ENCODE measurements at regions not wholly inside any gene's neighbourhood (a gene's known extent, or its start where the extent isn't known, plus 50 kb on each side); places are given as distances from the start of the nearest gene placed in this dataset.

GRCh38 chr5:173709145-173709544, 92.7 kb upstream of the BOD1 start:
- DNase-seq = no peak
- no peaks in the 10 kb centered on the region for H3K36me3 ChIP-seq
- TF ChIP-seq CTCF (IDR thresholded peaks at IDR 0.05) = no peak
- ATAC-seq = no peak
- intact Hi-C loops (cut with DNase I) = no loop called here
- WGBS, 2 donors = 94 to 99% methylated on average over 3 of the region's 3 CpGs
- no peak for FAIRE-seq
- H3K4me3 ChIP-seq = no peak overlapping the region
- H3K27ac ChIP-seq = no peak overlapping the region
- peaks cover 0 to 13% (median 10%) of the 10 kb centered on the region in 3 donors for H3K4me1 ChIP-seq
- no peaks in the 10 kb centered on the region for H3K27me3 ChIP-seq
- no peaks in the 10 kb centered on the region for H3K9me3 ChIP-seq

GRCh38 chr5:173709761-173710160, 93.3 kb upstream of the BOD1 start:
- Histone ChIP-seq H3K27me3 (no peaks in the 10 kb centered on the region), H3K27ac (no peak overlapping the region), H3K9me3 (no peaks in the 10 kb centered on the region), H3K36me3 (no peaks in the 10 kb centered on the region), H3K4me3 (no peak overlapping the region), H3K4me1 (peaks cover 0 to 13% (median 10%) of the 10 kb centered on the region in 3 donors)
- TF ChIP-seq CTCF (IDR thresholded peaks at IDR 0.05) = no peak
- DNase-seq (no peak), ATAC-seq (no peak), FAIRE-seq (no peak)
- WGBS, 2 donors = 79 to 89% methylated on average over 6 of the region's 6 CpGs
- intact Hi-C loops (cut with DNase I) = no loop called here

GRCh38 chr5:173710528-173710927, 94.1 kb upstream of the BOD1 start:
- FAIRE-seq (no peak), DNase-seq (no peak), ATAC-seq (no peak)
- Histone ChIP-seq H3K4me1 (peaks cover 0 to 13% (median 10%) of the 10 kb centered on the region in 3 donors), H3K36me3 (no peaks in the 10 kb centered on the region), H3K9me3 (no peaks in the 10 kb centered on the region), H3K4me3 (no peak overlapping the region), H3K27me3 (no peaks in the 10 kb centered on the region), H3K27ac (no peak overlapping the region)
- intact Hi-C loops (cut with DNase I) = no loop called here
- 96 to 99% methylated on average over 7 of the region's 7 CpGs for WGBS, 2 donors
- no peak for TF ChIP-seq CTCF (IDR thresholded peaks at IDR 0.05)

- no peak for ATAC-seq
- Histone ChIP-seq H3K4me1 (peaks cover 0 to 11% (median 10%) of the 10 kb centered on the region in 3 donors), H3K4me3 (no peak overlapping the region), H3K27ac (no peak overlapping the region), H3K36me3 (no peaks in the 10 kb centered on the region), H3K27me3 (no peaks in the 10 kb centered on the region), H3K9me3 (no peaks in the 10 kb centered on the region)
- WGBS, 2 donors = 93 to 94% methylated on average over 2 of the region's 2 CpGs
- no peak for DNase-seq
- intact Hi-C loops (cut with DNase I) = no loop called here
- TF ChIP-seq CTCF (IDR thresholded peaks at IDR 0.05) = no peak
- no peak for FAIRE-seq
These were observed 95.0 kb upstream of the BOD1 start for GRCh38 chr5:173711466-173711865.

GRCh38 chr5:173712609-173713175, 96.2 kb upstream of the BOD1 start:
- H3K36me3 ChIP-seq = no peaks in the 10 kb centered on the region
- 89 to 93% methylated on average over 10 of the region's 10 CpGs for WGBS, 2 donors
- no peak for FAIRE-seq
- H3K27ac ChIP-seq = no peak overlapping the region
- no peak for DNase-seq
- TF ChIP-seq CTCF (IDR thresholded peaks at IDR 0.05) = no peak
- H3K4me3 ChIP-seq = no peak overlapping the region
- no peaks in the 10 kb centered on the region for H3K4me1 ChIP-seq
- no peaks in the 10 kb centered on the region for H3K27me3 ChIP-seq
- no peaks in the 10 kb centered on the region for H3K9me3 ChIP-seq
- ATAC-seq = no peak
- intact Hi-C loops (cut with DNase I) = no loop called here
